ENCODE measurements at regions not wholly inside any gene's neighbourhood (a gene's known extent, or its start where the extent isn't known, plus 50 kb on each side); places are given as distances from the start of the nearest gene placed in this dataset.

GRCh38 chr12:115380546-115381120 lies 696.7 kb upstream of the TBX3 start:
- no peak for TF ChIP-seq CTCF (IDR thresholded peaks at IDR 0.05)
- TF ChIP-seq POLR2A (IDR thresholded peaks at IDR 0.05), result no peak
